Stimulated activated CD4-positive, alpha-beta T cell treated with anti-CD3 and anti-CD28 coated beads, Interleukin-1b, Interleukin-23, amount 100 ng/mL, for 48 hours (primary cell): ENCODE measurements at regions not wholly inside any gene's neighbourhood (a gene's known extent, or its start where the extent isn't known, plus 50 kb on each side); places are given as distances from the start of the nearest gene placed in this dataset.

ENCODE experiments used
- DNase-seq: peaks from one replicate; pipeline ENCODE4 v3.0.0-alpha.2; 2020

DNA sequence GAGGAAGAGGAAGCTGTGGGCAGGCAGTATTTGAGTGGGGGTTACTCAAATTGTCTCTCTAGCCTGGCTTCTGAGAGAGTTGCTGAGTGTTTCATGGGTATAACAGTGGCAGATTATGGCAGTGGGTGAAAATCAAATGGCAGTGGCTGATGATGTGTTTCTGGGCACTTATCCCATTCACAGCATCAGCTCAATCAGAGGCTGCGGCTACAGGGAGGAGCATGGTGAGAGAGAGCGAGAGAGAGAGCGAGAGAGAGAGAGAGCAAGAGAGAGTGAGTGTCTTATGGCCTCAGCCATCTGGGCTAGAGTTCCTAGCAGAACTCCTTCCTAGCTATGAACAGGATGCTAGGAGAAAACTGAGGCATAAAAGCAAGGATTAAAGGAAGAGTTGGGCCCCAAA, 178.9 kb downstream of the OLFM4 start:
- no peak for DNase-seq

DNA sequence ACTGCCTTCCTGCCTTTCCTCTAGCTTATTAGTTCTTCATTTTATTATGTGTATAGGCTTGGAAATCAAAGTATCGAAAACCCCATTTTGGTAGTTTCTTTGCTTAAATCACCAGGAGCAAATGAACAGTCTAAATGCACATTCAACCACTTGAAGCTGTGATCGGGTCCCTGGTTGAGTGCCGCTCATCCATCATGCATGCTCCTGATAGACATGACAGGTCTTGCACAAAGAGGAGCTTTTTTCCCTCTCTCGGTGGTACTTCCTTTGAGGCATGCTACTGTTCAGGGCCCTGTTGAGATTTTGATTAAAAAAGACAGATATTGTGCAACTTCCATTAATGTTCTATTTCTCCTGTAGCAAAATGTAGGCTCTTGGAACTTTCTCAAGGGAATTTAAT, 185.8 kb downstream of the OLFM4 start:
- DNase-seq: no peak

DNA sequence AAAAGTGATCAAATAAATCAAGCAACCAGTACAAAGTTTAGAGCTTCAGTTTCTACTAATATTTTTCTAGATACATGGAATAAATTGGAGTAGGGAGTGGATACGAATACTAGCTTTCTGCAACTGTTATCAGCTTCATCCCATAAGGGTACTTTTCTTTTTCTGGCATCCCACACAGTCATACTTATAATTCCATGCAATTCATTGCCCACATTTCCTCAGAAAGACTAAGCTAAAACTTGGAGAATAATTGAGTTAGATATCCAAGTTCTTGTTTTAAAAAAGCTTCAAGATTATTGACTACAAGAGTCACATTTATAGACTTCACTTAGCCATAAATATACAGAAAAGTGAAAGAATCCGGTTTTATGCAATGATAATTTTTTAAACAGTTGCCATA, 186.9 kb downstream of the OLFM4 start:
- DNase-seq: no peak

DNA sequence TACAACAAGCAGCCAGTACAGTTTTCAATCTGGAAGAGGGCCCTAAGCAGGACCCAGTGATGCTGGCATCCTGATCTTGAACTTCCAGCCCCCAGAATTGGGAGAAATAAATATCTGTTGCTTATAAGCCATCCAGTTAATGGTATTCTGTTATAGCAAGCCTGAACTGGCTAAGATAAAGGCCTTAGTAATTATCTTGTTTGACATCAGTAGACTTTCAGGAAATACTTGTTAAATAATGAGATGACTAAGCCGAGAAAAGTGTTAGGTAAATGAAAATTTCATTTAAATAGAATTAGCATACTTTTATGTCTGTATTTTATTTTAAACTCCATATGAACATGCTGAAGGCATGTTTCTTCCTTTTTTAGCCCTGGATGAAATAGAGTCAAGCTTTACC, 188.2 kb downstream of the OLFM4 start:
- no peak for DNase-seq

DNA sequence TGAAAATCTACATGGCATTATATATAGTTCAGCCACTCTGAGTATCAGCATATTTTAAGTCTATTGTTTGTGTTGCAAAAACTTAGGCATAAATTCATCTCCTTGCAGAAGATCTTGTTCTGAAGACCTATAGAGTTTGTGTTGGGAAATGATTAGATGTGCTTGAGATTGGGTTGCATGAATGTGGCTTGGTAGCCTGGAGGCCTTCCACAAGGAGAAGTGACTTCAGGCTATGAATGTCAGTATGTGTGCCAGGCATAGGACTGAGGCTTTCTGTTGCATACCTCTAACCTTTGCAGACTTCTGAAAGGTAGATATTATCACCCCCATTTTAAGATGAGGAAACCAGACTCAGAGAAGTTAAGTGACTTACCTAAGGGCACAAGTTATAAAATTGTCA, 188.6 kb downstream of the OLFM4 start:
- no peak for DNase-seq

DNA sequence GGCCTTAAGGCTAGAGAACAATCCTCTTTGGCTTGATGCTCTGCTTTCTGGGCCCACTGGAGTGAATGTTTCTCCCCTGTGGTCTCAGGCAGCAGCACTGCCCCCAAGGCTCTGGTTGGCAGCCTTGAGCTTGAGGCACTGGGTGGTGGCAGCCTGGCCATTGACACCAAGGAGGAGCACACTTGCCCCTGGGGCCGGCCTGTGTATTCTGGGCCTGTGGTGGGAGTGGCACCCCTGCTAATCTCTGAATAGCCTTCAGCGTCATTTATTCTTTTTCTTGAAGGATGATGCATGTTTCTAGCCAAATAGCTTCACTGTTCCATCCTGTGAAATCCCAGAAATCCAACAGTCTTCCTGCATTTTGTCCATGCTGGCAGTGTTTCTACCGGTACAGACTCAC, 191.4 kb downstream of the OLFM4 start:
- no peak for DNase-seq

DNA sequence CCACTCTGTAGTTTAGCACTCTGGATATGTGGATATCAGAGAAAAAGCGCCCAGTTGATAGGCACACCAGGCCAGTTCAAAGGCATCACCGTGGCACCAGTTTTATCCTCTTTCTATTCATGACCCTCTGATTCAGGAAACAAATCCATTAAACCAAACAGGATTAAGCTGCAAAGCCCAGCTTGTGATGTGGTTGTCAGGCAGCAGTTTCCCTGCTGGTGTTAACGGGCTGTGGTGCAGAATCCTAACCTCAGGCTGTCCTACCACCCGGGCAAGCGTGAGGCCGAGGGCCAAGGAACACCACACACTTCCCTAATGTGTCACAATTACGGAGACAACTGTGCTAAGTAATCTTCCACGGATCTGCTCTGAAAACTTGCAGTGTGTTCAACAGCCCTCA, 209.1 kb downstream of the OLFM4 start:
- DNase-seq: no peak

DNA sequence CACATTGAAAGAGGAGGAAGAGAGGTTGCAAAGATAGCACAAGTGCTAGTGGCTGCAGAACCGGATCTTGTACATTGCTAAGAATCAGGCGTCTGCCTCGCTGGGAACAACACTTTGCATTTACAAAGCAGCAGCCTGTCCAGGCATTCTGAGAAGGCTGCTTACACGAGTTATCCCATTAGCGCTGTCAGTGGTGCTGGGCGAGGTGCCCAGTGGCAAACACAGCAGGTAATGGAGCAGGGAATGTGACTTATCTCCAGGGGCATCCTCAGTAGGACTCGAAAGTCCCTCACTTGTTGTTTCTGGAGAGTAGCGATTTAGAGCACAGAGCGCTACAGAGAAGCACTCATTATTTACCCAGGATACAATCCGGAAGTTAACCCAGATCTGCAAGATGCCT, 209.6 kb downstream of the OLFM4 start:
- no peak for DNase-seq

DNA sequence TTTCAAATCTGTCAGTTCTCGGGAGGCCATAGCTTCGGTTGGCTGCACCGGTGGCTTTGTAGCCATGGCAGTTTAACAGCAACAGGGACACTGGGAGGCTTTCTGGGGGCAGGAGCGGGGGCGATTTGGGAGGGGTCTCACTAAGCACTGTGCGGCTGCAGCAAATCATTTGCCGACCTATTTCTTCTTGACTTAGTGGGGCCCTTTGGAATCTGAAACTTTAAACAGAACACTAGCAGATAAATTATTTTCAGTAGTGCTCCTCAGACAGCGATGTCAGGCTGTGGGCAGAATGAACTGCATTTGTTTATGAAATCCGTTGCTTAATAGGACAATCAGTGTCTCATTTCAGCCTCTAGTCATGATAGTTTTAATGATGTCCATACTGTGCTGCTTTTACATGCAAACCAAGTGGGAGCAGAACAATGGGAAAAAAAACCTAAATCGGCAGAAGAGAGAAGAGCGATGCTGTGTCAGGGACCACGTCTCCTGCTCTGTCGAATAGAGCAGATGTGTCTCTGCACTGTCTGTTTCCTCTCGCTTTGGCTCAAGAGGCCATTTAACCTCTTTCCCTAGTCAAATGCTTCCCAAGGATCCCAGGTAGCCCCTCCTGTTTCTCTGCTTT, 211.9 kb downstream of the OLFM4 start:
- DNase-seq: no peak

DNA sequence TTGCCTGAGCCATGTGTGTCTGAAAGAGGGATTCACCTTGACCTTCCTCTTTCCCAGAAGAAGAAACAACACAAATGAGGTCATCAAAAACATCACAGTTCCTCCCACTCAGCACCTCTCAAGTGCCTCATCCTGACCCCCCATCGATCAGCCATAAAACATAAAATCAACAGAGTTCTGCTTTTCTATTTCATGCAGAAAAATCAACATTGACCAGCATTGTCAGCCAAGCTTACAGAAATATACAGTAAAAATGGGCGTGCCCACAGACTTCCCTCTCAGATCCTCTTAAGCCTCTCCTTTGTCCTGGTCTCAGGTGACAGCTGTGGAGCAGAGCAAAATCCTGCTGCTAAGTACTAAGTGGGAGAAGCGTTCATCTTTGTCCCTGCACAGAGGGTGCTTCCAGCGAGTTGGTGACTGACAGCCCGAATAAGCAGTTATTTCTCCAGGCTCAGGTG, 213.3 kb downstream of the OLFM4 start:
- no peak for DNase-seq

DNA sequence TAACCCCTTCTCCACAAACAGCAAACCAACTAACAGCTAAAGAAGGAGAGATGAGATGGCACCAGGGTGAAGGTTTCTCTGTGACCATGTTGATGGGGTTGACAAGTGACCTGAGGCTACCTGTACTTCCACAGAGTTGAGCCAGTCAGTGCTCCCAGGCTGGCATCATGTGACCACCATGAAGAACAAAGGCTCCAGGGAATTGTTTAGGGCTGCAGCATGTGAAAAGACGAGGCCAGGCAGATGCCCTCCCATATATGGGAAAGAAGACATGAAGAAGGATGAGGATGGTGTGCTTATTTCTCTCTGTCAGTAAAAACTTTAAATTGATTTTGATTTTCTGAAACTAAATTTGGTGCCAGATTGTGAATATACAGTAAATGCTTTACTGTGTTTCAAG, 220.6 kb downstream of the OLFM4 start:
- no peak for DNase-seq

DNA sequence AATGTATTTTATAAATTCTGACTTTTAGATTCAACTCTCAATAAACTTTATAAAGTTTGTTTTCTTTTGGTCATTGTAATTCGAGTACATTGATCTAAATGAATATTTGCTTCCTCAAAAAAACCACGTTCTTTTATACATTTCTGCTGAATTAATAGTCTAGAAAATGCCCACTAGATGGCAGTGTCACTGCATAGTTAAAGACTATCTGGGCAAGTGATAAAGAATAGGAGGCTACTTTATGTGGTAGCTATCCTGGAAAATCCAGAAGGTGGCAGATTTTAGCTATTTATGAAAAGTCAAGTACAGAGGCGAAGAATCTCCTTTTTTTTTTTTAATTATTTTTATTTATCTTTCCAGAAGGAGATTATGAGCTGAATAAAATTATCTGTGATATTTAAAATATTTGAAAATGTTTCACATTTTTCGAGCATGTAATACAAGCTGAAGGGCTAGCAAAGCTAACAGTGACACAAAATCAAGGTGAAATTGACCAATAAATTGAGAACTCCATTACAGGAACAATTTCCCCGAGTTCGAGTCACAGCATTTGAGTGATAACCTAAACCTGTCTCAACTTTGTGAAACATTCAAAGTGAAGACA, 221.8 kb downstream of the OLFM4 start:
- no peak for DNase-seq

DNA sequence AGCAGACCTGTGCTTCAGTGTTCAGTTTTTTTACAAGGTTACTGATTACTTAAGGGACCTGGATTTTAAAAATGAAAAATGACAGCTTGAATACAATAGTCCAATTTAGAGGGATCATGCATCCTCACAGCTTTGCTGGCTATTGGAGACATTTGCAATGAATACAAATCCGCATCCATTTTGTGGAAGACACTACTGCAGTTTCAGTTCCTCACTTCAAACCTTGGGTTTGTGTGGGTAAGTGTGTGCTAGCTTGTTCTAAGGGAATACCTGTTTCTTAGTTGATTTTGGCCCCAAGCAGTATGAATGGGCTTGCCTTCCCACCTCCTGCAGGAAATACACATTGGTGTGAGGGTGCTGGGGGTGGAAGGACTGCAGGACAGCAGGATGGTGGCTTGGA, 222.4 kb downstream of the OLFM4 start:
- DNase-seq: no peak

DNA sequence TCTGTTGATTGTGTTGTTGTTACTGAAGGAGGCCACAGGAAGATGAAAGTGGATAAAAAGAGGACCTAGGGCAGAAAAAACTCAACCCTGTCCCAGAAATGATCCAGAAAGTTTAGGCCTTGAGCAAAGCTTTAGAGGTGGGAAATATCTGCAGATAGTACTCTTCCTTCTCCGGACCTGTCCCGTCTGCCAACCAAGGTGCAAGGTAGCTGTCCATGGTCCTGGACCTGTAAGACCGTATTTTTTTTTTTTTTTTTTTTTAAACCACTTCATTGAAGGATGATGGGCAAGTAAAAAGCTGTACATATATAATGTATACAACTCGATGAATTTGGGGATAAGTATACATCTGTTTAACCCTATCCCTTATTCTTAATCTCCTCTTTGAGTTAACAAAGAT, 225.9 kb downstream of the OLFM4 start:
- DNase-seq: no peak

DNA sequence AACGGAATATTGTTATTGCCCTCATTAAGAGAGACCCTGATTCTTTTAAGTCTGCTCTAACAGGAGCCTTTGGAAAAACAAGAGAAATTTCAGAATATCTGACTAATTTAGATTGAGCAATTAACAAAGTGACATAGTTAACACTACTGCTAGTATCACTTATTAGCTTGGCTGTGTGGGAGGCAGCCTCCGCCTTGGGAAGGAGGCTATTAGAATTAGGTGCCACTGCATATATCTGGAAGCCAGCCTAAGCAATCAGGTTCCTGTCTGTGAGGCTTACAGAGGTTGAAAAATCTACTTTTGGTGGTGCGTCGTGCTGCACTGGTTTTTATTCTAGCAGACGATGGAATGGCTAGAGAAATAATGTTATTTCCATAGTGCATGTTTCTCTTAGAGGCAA, 227.2 kb downstream of the OLFM4 start:
- DNase-seq: no peak

DNA sequence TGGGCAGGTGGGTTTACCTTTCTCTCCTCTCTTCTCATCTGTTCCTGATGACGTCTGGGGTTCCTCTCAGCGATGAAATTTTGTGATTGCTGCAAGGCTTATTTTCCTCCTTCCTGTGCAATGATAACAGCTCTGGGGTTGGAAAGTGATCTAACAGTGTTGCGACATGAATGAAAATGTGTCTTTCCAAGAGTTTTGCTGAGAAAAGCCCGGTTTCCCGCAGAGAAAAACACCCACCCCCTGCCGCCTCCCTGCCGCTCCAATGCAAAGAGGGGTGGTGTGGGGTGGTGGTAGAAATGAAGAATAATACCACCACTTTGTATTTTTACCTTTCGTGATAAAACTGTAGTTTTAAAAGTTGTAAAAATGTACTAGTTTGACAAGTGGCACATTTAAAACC, 232.0 kb downstream of the OLFM4 start:
- no peak for DNase-seq

DNA sequence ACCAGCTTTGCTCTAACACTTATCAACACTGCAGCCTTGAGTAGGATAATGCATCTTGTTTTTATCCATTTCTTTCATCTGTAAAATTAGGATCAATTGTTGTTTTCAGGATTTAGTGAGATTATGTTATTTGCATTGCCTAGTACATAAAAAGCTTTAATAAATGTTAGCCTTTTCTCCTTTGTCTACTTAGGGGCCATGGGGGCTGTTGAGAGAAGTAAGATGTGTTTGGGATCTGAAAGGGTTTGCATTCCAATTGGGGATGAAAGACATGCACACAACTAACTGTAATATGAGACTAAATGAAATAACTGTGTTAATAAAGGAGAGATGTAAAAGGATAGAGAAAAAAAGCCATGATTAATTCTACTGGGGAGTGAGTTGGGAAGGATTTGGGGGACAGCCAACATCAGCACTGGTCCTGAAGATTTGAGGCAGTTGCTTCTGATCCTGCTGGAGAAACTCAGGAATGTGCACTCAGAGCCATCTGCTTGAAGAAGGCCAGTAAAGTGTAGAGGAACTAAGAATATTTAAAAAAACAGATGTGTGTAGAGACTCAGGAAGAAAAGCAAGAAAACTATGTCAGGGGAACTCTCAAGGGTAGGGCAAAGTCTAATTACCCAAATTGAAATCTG, 236.3 kb downstream of the OLFM4 start:
- no peak for DNase-seq

DNA sequence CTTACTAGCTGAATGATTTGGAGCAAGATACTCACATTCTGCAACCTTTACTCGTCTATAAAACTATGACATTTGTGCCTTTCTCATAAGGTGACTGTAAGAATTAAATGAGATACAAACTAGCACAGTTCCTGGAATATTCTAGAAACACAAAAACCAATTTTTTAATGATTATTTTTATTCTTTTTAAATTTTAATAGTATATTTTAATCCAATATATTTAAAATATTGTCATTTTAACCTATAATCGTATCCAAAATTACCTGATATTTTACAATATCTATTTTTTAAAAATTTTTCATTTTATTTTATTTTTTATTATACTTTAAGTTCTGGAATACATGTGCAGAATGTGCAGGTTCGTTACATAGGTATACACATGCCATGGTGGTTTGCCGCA, 238.1 kb downstream of the OLFM4 start:
- DNase-seq: no peak

DNA sequence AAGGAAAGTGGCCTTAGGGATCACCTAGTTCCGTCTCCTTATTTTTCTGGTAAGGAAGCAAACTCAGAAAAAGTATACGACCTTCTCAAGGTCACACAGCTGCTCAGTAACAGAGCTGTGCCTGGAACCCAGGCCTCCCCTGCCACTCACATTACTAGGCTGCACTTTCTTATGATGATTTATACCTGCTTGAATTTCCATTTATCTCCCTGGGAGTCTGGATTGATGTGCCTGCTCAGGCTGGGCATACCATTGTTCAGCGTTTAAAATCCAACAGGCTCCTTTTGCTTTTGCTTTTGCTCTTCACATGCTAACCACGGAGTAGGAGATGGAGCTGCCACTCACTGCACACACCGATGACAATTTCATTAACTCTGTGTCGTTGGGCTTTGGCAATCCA, 241.0 kb downstream of the OLFM4 start:
- DNase-seq: no peak

DNA sequence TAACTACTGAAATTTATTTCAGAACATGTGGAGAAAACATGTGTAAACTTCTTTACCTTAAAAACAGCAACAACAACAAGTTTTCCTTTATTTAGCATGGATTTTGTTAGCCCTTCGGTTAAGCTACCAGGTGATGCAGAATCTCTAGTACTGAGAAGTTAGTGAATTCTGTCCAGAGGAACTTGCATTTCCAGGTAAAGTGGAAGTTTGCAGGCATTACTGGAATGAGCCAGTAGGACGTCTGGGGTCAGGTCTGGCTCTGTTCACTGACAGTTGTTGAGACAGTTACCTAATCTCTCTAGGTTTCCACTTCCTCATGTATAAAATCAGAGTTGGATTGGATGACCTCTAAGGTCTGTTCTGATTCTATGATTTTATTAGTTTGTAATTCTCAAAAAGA, 244.3 kb downstream of the OLFM4 start:
- no peak for DNase-seq

DNA sequence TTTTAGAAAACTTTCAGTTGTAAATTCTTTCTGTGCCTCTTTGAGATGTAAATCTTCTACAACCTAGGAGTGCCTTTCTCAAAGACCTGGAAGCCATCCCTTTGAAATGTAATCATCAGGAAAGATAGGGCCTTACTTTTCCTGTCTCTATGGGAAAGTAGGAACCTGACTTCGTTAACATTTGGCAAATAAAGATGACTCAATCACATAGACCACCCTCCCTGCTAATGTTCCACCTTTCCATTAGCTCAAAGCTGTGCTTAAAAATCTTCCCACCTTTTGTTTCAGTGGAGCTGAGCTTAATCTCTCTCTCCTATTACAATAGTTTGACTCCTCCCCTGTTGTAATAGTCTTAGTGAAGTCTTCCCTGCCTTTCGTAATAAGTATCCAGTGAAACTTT, 247.7 kb downstream of the OLFM4 start:
- DNase-seq: no peak

DNA sequence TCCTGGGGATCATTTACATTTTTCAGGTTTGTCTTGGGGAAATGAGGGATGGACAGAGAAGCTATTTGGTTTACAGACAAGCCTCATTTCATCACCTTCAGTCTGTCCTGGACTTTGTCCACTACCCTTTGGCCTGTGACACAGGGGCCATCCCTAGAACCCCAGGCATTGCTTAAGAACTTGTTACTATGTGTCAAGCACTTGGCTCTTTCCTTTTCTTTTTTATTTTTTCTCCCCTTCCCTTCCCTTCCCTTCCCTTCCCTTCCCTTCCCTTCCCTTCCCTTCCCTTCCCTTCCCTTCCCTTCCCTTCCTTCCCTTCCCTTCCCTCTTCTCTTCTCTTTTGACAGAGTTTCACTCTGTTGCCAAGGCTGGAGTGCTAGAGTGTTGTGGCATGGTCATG, 253.1 kb downstream of the OLFM4 start:
- DNase-seq: no peak

DNA sequence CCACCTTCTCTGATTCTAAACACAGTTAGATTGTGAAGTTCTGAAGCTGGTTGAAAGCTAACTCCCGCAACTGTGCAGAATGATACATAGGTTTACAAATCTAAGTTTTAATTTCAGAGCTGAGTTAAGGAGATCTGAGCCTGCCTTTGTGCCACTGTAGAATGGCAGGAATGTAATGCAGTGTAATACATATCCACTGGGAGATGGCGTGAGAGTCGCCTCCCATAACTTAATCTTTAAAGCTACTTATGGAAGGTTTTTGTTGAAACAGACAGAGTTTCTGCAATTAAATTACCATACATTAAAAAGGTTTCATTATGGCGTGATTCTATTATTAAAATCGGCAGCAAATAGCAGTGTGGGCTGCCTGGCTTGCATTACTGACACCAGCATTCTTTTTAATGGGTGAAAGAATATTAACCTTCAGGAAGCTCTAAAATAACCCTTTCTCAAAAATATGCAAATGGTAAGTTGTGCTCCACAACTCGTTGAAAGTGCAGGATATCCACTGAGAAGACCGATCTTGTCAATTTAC, 257.4 kb downstream of the OLFM4 start:
- DNase-seq: no peak

DNA sequence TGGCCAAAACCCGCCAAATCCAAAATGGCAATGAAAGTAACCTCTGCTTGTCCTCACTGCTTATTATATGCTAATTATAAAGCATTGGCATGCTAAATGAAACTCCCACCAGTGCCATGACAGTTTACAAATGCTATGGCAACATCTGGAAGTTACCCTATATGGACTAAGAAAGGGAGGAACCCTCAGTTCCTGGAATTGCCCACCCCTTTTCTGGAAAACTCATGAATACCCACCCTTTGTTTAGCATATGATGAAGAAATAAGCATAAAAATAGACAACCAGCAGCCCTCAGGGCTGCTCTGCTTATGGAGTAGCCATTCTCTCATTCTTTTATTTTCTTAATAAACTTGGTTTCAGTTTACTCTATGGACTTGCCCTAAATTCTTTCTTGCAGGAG, 269.8 kb downstream of the OLFM4 start:
- DNase-seq: no peak

DNA sequence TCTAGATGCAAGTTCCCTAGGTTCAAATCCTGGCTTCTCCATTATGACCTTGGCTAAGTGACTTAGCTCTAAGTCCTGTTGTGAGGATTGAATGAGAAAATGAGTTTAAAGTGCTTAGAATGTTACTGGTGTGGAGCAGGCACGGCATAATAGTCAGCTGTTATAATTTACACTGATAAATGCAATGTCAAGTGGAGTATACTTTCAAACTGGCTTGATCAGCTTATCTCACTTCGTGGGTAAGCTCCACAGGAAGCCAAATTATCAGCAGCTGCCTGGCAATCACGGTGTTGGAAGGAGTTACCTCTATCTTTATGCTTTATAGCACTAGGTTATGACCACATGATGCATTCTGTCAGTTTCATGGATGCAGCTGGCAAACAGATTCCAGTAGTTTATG, 272.8 kb downstream of the OLFM4 start:
- no peak for DNase-seq
